A549 (cell line): ENCODE measurements at regions not wholly inside any gene's neighbourhood (a gene's known extent, or its start where the extent isn't known, plus 50 kb on each side); places are given as distances from the start of the nearest gene placed in this dataset.

ENCODE experiments used
- ATAC-seq, 2 experiments: fragments of 200-7000 bp in 1 of 2; fragments of >200 bp in 1 of 2; cut with Nextera tagmentation in 1 of 2; cut with Tn5 transposase in 1 of 2; 3 replicates each; pipeline versions ENCODE4 v1.8.0 to v1.9.1; 2018 to 2020; ENCODE audit warnings: mild to moderate bottlenecking in 1 of 2, moderate library complexity in 1 of 2
- CTCF ChIA-PET: fragments of 300-600 bp; sonication (Branson Sonifier 250); formaldehyde crosslinking; extraction: SDS; loops from one replicate; lab custom pipeline; 2021; ENCODE audit warnings: antibody characterized with exemption, inconsistent platforms; lab: Yijun Ruan, JAX
- POLR2A ChIA-PET: fragments of 350-600 bp; formaldehyde crosslinking; extraction: SDS; loops from one replicate; lab custom pipeline; 2021; ENCODE audit warnings: antibody characterized with exemption, inconsistent platforms; lab: Yijun Ruan, JAX
- DNase-seq, 2 experiments: peaks; one replicate each; pipeline versions ENCODE4 v3.0.0 to v3.0.0-alpha.2; 2011 to 2016; ENCODE audit warnings: low read depth in 1 of 2, low spot score in 1 of 2
- FAIRE-seq: peaks from 2 replicates; lab custom pipeline; 2011; peaks lifted over from hg19 to GRCh38; lab: Jason Lieb, UNC
- H3K27ac ChIP-seq, 2 experiments: fragments of >200 bp; sonication (Bioruptor Twin); formaldehyde crosslinking; 3 replicates each; pipeline ENCODE4 v1.5.1; 2016 to 2017
- H3K4me1 ChIP-seq: fragments of >200 bp; sonication (Bioruptor Twin); formaldehyde crosslinking; 3 replicates; pipeline ENCODE4 v1.6.1; 2016
- H3K4me2 ChIP-seq: fragments of >200 bp; sonication (Bioruptor Twin); formaldehyde crosslinking; 3 replicates; pipeline ENCODE4 v1.6.1; 2016
- H3K4me3 ChIP-seq: fragments of >200 bp; sonication (Bioruptor Twin); formaldehyde crosslinking; 3 replicates; pipeline ENCODE4 v1.5.1; 2016
- H3K9me3 ChIP-seq: fragments of >200 bp; sonication (Bioruptor Twin); formaldehyde crosslinking; 3 replicates; pipeline ENCODE4 v1.6.1; 2016
- CBX2 ChIP-seq: fragments of 200-600 bp; sonication (generic); IDR thresholded peaks from 2 replicates; pipeline ENCODE4 v1.6.1; 2016; ENCODE audit warnings: low read depth, mild to moderate bottlenecking, borderline replicate concordance
- CBX8 ChIP-seq: fragments of 200-600 bp; sonication (generic); IDR thresholded peaks from 2 replicates; pipeline ENCODE4 v1.6.1; 2016
- EHMT2 ChIP-seq: fragments of 200-600 bp; sonication (generic); IDR thresholded peaks from 2 replicates; pipeline ENCODE4 v1.6.1; 2016; ENCODE audit warnings: antibody characterized with exemption, low read depth, mild to moderate bottlenecking, moderate library complexity
- ESRRA ChIP-seq: fragments of 150-350 bp; IDR thresholded peaks from 2 replicates; pipeline ENCODE4 v1.6.1; 2014; ENCODE audit warnings: mild to moderate bottlenecking, low read length, borderline replicate concordance
- FOSB ChIP-seq: fragments of 250-450 bp; sonication (Bioruptor Pico); IDR thresholded peaks from 2 replicates; pipeline ENCODE4 v1.5.0; 2020; ENCODE audit warnings: mild to moderate bottlenecking, moderate library complexity
- FOXS1 ChIP-seq: fragments of 250-450 bp; sonication (Bioruptor Pico); IDR thresholded peaks from 2 replicates; pipeline ENCODE4 v1.5.0; 2020; ENCODE audit warnings: mild to moderate bottlenecking, moderate library complexity
- HOXA7 ChIP-seq: fragments of 250-450 bp; sonication (Bioruptor Pico); IDR thresholded peaks from 2 replicates; pipeline ENCODE4 v1.5.0; 2020; ENCODE audit warnings: mild to moderate bottlenecking, moderate library complexity
- JUN ChIP-seq, 2 experiments: fragments of >200 bp; sonication (Bioruptor Twin); formaldehyde crosslinking; IDR thresholded peaks; 2 replicates in 1 of 2; 3 replicates in 1 of 2; pipeline ENCODE4 v1.6.1; 2016 to 2017
- JUNB ChIP-seq: fragments of >200 bp; sonication (Bioruptor Twin); formaldehyde crosslinking; IDR thresholded peaks from 2 replicates; pipeline ENCODE4 v1.6.1; 2016
- KDM5A ChIP-seq: fragments of 200-600 bp; sonication (generic); IDR thresholded peaks from 2 replicates; pipeline ENCODE4 v1.6.1; 2016; ENCODE audit warnings: antibody characterized with exemption, mild to moderate bottlenecking
- MAFK ChIP-seq: fragments of 450-650 bp; IDR thresholded peaks from 2 replicates; pipeline ENCODE4 v1.6.1; 2014; ENCODE audit not compliant: partially characterized antibody
- MYC ChIP-seq: IDR thresholded peaks from 2 replicates; pipeline ENCODE4 v1.6.1; 2012; ENCODE audit warnings: mild to moderate bottlenecking, inconsistent platforms, low read length, improper control_type of control experiment, borderline replicate concordance
- NPAS2 ChIP-seq: fragments of 250-450 bp; sonication (Bioruptor Pico); IDR thresholded peaks from 2 replicates; pipeline ENCODE4 v1.8.0; 2022; ENCODE audit warnings: mild to moderate bottlenecking, moderate library complexity, borderline replicate concordance
- NR3C1 ChIP-seq: fragments of >200 bp; sonication (Bioruptor Twin); formaldehyde crosslinking; IDR thresholded peaks from 3 replicates; pipeline ENCODE4 v1.6.1; 2017
- POLR2A ChIP-seq: IDR thresholded peaks from 2 replicates; pipeline ENCODE4 v1.6.1; 2012; ENCODE audit warnings: mild to moderate bottlenecking, low read length
- POLR2AphosphoS2 ChIP-seq: conservative IDR thresholded peaks from 2 replicates; pipeline ENCODE4 v1.6.1; 2012; ENCODE audit warnings: low read length, improper control_type of control experiment, inconsistent platforms
- RARB ChIP-seq: fragments of 250-450 bp; sonication (Bioruptor Pico); IDR thresholded peaks from 2 replicates; pipeline ENCODE4 v1.8.0; 2021; ENCODE audit warnings: mild to moderate bottlenecking, moderate library complexity
- TFCP2L1 ChIP-seq: fragments of 250-450 bp; sonication (Bioruptor Pico); IDR thresholded peaks from 2 replicates; pipeline ENCODE4 v1.5.0; 2021; ENCODE audit warnings: mild to moderate bottlenecking
- TP53 ChIP-seq: fragments of 250-450 bp; sonication (Bioruptor Pico); IDR thresholded peaks from 2 replicates; pipeline ENCODE4 v1.5.0; 2021; ENCODE audit warnings: mild to moderate bottlenecking, moderate library complexity
- USF2 ChIP-seq: fragments of 450-650 bp; IDR thresholded peaks from 2 replicates; pipeline ENCODE4 v1.6.1; 2014; ENCODE audit warnings: antibody characterized with exemption
- ZFP36 ChIP-seq: fragments of 450-650 bp; IDR thresholded peaks from 2 replicates; pipeline ENCODE4 v1.6.1; 2014; ENCODE audit warnings: borderline replicate concordance; ENCODE audit not compliant: partially characterized antibody
- ZNF302 ChIP-seq: fragments of 250-450 bp; sonication (Bioruptor Pico); IDR thresholded peaks from 2 replicates; pipeline ENCODE4 v1.9.0; 2021; ENCODE audit warnings: inconsistent platforms, mild to moderate bottlenecking, moderate library complexity
- ZSCAN20 ChIP-seq: fragments of 250-450 bp; sonication (Bioruptor Pico); IDR thresholded peaks from 2 replicates; pipeline ENCODE4 v1.8.0; 2022; ENCODE audit warnings: mild to moderate bottlenecking, moderate library complexity
- WGBS: methylation state at CpG from one replicate; pipeline ENCODE4 v1.1.6; 2017; ENCODE audit errors: missing lambda C conversion rate; 5-methylcytosine and 5-hydroxymethylcytosine counted together
- TF ChIP-seq, protein P1 (sequence below): IDR thresholded peaks from 2 replicates; pipeline ENCODE4 v1.6.1; 2012
- TF ChIP-seq, protein P2 (sequence below): fragments of >200 bp; sonication (Bioruptor Twin); formaldehyde crosslinking; IDR thresholded peaks from 2 replicates; pipeline ENCODE4 v1.6.1; 2016
- TF ChIP-seq, protein P3 (sequence below): IDR thresholded peaks from 2 replicates; pipeline ENCODE4 v1.6.1; 2012; ENCODE audit warnings: low read depth, borderline replicate concordance
- TF ChIP-seq, protein P4 (sequence below): fragments of 150-350 bp; IDR thresholded peaks from 2 replicates; pipeline ENCODE4 v1.6.1; 2014; ENCODE audit warnings: low read depth, mild to moderate bottlenecking, low read length
- TF ChIP-seq, protein P5 (sequence below): fragments of 250-450 bp; sonication (Bioruptor Pico); IDR thresholded peaks from 2 replicates; pipeline ENCODE4 v1.5.0; 2021; ENCODE audit warnings: mild to moderate bottlenecking, moderate library complexity, borderline replicate concordance

GRCh38 chr10:59967079-59967478 lies 60.7 kb upstream of the CCDC6 start:
- WGBS, result 84% methylated on average over 2 of the region's 2 CpGs
- H3K27ac ChIP-seq, result no peak overlapping the region
- DNase-seq (no peak), ATAC-seq (no peak), FAIRE-seq (no peak)
- CTCF ChIA-PET, result interaction anchor here (0.9 kb wide), 1 partner anchor 42 kb away, joined by 3 read pairs; no protein-coding TSS in a partner anchor
- no peaks in the 10 kb centered on the region for H3K9me3 ChIP-seq
- POLR2A ChIA-PET, result no interaction called here
- no peak overlapping the region for H3K4me2 ChIP-seq
- peaks cover 16% of the 10 kb centered on the region for H3K4me1 ChIP-seq
- H3K4me3 ChIP-seq, result no peak overlapping the region
- TF ChIP-seq, protein P1, sequence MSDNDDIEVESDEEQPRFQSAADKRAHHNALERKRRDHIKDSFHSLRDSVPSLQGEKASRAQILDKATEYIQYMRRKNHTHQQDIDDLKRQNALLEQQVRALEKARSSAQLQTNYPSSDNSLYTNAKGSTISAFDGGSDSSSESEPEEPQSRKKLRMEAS, result no peak
- no peak for TF ChIP-seq JUNB
- TF ChIP-seq RARB, result no peak
- no peak for TF ChIP-seq CBX8
- TF ChIP-seq, protein P2, sequence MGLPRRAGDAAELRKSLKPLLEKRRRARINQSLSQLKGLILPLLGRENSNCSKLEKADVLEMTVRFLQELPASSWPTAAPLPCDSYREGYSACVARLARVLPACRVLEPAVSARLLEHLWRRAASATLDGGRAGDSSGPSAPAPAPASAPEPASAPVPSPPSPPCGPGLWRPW, result no peak
- TF ChIP-seq CBX2, result no peak
- no peak for TF ChIP-seq NPAS2 (CRISPR knock-in tag)
- no peak for TF ChIP-seq EHMT2
- TF ChIP-seq MAFK, result no peak
- no peak for TF ChIP-seq MYC
- TF ChIP-seq ZNF302, result no peak
- no peak for TF ChIP-seq TFCP2L1 (CRISPR knock-in tag)
- no peak for TF ChIP-seq POLR2A
- no peak for TF ChIP-seq FOSB (CRISPR knock-in tag)
- TF ChIP-seq ZSCAN20 (CRISPR knock-in tag), result no peak

DNA sequence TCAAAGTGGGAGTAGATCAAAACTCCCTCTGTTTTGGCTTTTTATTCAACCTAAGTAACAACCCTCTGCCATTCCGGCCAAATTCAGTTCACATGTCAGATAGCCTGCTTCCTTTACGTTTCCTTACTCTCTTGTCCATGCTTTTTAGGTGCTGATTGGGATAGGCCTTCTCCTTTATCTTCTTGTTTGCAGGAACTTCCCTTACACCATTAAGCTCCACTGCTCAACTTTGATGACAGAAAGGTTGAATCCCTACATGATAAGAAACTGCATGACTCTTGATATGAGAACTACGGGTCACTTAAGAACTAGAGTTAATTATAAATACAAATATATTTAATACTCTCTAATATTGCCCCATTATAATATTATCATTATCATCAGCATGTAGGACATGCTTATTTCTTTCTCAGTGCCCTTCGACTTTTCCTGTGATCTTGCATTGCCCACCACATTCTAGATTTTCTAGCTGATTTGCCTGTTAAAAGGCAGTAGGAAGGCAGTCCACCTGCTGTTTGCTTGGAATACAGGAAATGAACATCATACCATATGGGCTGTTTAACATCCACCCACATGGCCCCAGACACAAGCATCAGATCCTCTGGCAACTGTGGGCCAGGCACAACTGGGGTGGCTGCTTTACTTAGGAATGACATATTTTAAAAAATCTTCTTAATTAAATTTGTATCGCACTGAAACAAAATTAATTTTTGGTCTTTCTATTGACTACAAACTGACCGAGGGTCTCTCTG lies 59.7 kb upstream of the CCDC6 start:
- FAIRE-seq, result no peak
- no peak for TF ChIP-seq ESRRA
- Histone ChIP-seq H3K4me3 (no peak overlapping the region), H3K4me2 (peak overlapping the region; percentile 37; the same call in 1 of the 3 replicates), H3K4me1 (peaks cover 8% of the 10 kb centered on the region), H3K27ac (peak overlapping the region; percentile 46 to 52; a peak in 5 of 6 replicates), H3K9me3 (no peaks in the 10 kb centered on the region)
- ChIA-PET POLR2A (no interaction called here), CTCF (no interaction called here)
- ATAC-seq, result no peak
- WGBS, result 77% methylated on average over 6 of the region's 6 CpGs
- DNase-seq, result no peak

GRCh38 chr10:59962756-59963155 lies 56.4 kb upstream of the CCDC6 start:
- FAIRE-seq (no peak), ATAC-seq (no peak), DNase-seq (no peak)
- Histone ChIP-seq H3K9me3 (no peaks in the 10 kb centered on the region), H3K4me2 (no peak overlapping the region), H3K4me3 (no peak overlapping the region), H3K4me1 (peaks cover 7% of the 10 kb centered on the region), H3K27ac (no peak overlapping the region)
- TF ChIP-seq MAFK, result no peak
- 39% methylated on average over 4 of the region's 4 CpGs for WGBS
- POLR2A ChIA-PET, result no interaction called here
- CTCF ChIA-PET, result no interaction called here

GRCh38 chr10:59960751-59961150 lies 54.4 kb upstream of the CCDC6 start:
- DNase-seq (no peak), ATAC-seq (no peak), FAIRE-seq (no peak)
- Histone ChIP-seq H3K4me1 (peaks cover 6% of the 10 kb centered on the region), H3K27ac (no peak overlapping the region), H3K4me2 (no peak overlapping the region), H3K9me3 (no peaks in the 10 kb centered on the region), H3K4me3 (no peak overlapping the region)
- ChIA-PET POLR2A (no interaction called here), CTCF (no interaction called here)
- no peak for TF ChIP-seq MAFK
- TF ChIP-seq USF2, result no peak
- TF ChIP-seq ZSCAN20 (CRISPR knock-in tag), result no peak
- no peak for TF ChIP-seq HOXA7 (CRISPR knock-in tag)
- no peak for TF ChIP-seq JUN (IDR thresholded peaks at IDR 0.05)
- no peak for TF ChIP-seq KDM5A
- TF ChIP-seq POLR2AphosphoS2, result no peak
- TF ChIP-seq, protein P3, sequence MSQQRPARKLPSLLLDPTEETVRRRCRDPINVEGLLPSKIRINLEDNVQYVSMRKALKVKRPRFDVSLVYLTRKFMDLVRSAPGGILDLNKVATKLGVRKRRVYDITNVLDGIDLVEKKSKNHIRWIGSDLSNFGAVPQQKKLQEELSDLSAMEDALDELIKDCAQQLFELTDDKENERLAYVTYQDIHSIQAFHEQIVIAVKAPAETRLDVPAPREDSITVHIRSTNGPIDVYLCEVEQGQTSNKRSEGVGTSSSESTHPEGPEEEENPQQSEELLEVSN, result no peak
- TF ChIP-seq, protein P4, sequence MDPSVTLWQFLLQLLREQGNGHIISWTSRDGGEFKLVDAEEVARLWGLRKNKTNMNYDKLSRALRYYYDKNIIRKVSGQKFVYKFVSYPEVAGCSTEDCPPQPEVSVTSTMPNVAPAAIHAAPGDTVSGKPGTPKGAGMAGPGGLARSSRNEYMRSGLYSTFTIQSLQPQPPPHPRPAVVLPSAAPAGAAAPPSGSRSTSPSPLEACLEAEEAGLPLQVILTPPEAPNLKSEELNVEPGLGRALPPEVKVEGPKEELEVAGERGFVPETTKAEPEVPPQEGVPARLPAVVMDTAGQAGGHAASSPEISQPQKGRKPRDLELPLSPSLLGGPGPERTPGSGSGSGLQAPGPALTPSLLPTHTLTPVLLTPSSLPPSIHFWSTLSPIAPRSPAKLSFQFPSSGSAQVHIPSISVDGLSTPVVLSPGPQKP, result no peak
- TF ChIP-seq NR3C1, result no peak
- no peak for TF ChIP-seq ZFP36
- TF ChIP-seq, protein P5, sequence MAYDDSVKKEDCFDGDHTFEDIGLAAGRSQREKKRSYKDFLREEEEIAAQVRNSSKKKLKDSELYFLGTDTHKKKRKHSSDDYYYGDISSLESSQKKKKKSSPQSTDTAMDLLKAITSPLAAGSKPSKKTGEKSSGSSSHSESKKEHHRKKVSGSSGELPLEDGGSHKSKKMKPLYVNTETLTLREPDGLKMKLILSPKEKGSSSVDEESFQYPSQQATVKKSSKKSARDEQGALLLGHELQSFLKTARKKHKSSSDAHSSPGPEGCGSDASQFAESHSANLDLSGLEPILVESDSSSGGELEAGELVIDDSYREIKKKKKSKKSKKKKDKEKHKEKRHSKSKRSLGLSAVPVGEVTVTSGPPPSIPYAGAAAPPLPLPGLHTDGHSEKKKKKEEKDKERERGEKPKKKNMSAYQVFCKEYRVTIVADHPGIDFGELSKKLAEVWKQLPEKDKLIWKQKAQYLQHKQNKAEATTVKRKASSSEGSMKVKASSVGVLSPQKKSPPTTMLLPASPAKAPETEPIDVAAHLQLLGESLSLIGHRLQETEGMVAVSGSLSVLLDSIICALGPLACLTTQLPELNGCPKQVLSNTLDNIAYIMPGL (CRISPR knock-in tag), result no peak
- TF ChIP-seq TP53 (CRISPR knock-in tag), result no peak
- no peak for TF ChIP-seq FOXS1
